PC-9 (cell line): ENCODE measurements at regions not wholly inside any gene's neighbourhood (a gene's known extent, or its start where the extent isn't known, plus 50 kb on each side); places are given as distances from the start of the nearest gene placed in this dataset.

Experiments used
- CTCF ChIP-seq: fragments of 200-600 bp; sonication (generic); conservative IDR thresholded peaks from 2 replicates; pipeline ENCODE4 v1.6.1; 2017; ENCODE audit warnings: mixed run types, antibody characterized with exemption, mild to moderate bottlenecking, moderate library complexity
- EZH2 ChIP-seq: fragments of 200-600 bp; sonication (generic); IDR thresholded peaks from 2 replicates; pipeline ENCODE4 v1.8.0; 2017; ENCODE audit warnings: antibody characterized with exemption, low read depth

- TF ChIP-seq CTCF: no peak
- TF ChIP-seq EZH2: no peak
Observed at GRCh38 chr9:1456301-1457024, 406.3 kb downstream of the DMRT2 start.
